ENCODE measurements at regions not wholly inside any gene's neighbourhood (a gene's known extent, or its start where the extent isn't known, plus 50 kb on each side); places are given as distances from the start of the nearest gene placed in this dataset.

DNA sequence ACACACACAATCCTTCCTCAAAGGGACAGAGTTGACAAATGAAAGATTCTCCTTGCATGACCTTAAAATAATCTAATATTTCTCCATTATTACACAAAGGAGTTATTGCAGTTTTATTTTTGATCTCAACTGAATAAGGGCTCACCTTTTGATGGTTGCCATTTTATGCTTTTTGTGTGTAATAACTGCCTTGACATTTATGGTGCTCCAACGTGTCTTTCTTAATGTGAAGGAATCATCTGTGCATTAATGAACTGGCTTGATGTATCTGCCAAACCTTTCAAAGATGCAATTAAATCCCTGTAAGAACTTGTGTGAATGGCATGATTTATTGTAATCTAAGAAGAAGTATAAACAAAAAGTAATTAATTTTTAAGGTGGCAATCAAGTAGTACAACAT is 1519.8 kb upstream of the CDH9 start:
- no peaks in the 10 kb centered on the region for H3K4me1 ChIP-seq (ENCODE audit: control insufficient read depth, insufficient read depth, low read length)
- H3K9me3 ChIP-seq (ENCODE audit: control insufficient read depth, insufficient read depth, low read length), result no peaks in the 10 kb centered on the region
- DNase-seq (ENCODE audit: low read depth, low spot score), result no peak
- WGBS (ENCODE audit: insufficient coverage, insufficient read length), result no CpG with 5 or more reads among the region's 1 CpG
- H3K27me3 ChIP-seq (ENCODE audit: control insufficient read depth, insufficient read depth, low read length), result no peaks in the 10 kb centered on the region
- H3K4me3 ChIP-seq (ENCODE audit: low read length), result no peak overlapping the region
- H3K36me3 ChIP-seq (ENCODE audit: control insufficient read depth, insufficient read depth, low read length), result no peaks in the 10 kb centered on the region
- no peak overlapping the region for H3K27ac ChIP-seq (ENCODE audit: low read length)

DNA sequence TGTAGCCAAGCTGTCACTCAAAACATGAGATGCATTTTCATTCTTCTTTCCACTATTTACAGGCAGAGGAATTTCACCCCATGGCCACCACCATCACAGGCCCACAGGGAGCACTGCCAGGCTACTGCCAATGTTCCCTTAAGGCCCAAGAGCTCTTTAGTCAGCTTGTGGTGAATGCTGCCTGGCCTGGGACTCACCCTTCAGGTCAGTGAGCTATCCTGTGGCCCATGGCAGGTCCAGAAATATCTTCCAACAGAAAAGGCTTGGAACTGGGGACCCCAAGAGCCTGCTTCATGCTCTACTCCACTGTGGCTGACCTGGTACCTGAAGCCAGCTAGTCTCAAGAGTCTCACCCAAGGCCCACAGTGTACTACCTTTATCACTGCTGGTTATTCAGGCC is 1518.7 kb upstream of the CDH9 start:
- no peaks in the 10 kb centered on the region for H3K36me3 ChIP-seq (ENCODE audit: control insufficient read depth, insufficient read depth, low read length)
- no peaks in the 10 kb centered on the region for H3K27me3 ChIP-seq (ENCODE audit: control insufficient read depth, insufficient read depth, low read length)
- H3K27ac ChIP-seq (ENCODE audit: low read length), result no peak overlapping the region
- no peak overlapping the region for H3K4me3 ChIP-seq (ENCODE audit: low read length)
- H3K4me1 ChIP-seq (ENCODE audit: control insufficient read depth, insufficient read depth, low read length), result no peaks in the 10 kb centered on the region
- no peaks in the 10 kb centered on the region for H3K9me3 ChIP-seq (ENCODE audit: control insufficient read depth, insufficient read depth, low read length)
- no peak for DNase-seq (ENCODE audit: low read depth, low spot score)

DNA sequence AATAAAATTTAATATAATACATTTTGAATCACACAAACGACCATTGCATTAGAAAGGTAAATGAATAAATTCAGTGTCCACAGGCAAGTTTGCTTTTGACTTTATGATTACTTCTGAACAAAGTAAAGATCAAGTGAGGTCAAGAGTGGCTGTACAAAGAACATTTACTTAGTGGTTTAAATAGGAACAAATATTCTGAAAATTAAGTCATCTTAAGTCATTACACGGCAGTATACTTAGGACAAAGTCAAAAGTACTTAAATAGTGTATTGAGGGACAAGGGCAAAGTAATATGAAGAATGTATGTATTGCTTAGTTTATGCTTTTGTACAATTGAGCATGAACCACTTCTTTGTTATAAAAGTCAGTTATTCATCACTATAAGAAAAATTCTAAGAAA is 1511.2 kb upstream of the CDH9 start:
- no peaks in the 10 kb centered on the region for H3K4me1 ChIP-seq (ENCODE audit: control insufficient read depth, insufficient read depth, low read length)
- no peaks in the 10 kb centered on the region for H3K9me3 ChIP-seq (ENCODE audit: control insufficient read depth, insufficient read depth, low read length)
- H3K4me3 ChIP-seq (ENCODE audit: low read length), result no peak overlapping the region
- WGBS (ENCODE audit: insufficient coverage, insufficient read length), result no CpG with 5 or more reads among the region's 2 CpGs
- no peak for DNase-seq (ENCODE audit: low read depth, low spot score)
- no peaks in the 10 kb centered on the region for H3K27me3 ChIP-seq (ENCODE audit: control insufficient read depth, insufficient read depth, low read length)
- no peak overlapping the region for H3K27ac ChIP-seq (ENCODE audit: low read length)
- no peaks in the 10 kb centered on the region for H3K36me3 ChIP-seq (ENCODE audit: control insufficient read depth, insufficient read depth, low read length)

- WGBS (ENCODE audit: insufficient coverage, insufficient read length), result no CpG with 5 or more reads among the region's 1 CpG
- Histone ChIP-seq H3K4me3 (ENCODE audit: low read length) (no peak overlapping the region), H3K4me1 (ENCODE audit: control insufficient read depth, insufficient read depth, low read length) (no peaks in the 10 kb centered on the region), H3K27me3 (ENCODE audit: control insufficient read depth, insufficient read depth, low read length) (no peaks in the 10 kb centered on the region), H3K36me3 (ENCODE audit: control insufficient read depth, insufficient read depth, low read length) (no peaks in the 10 kb centered on the region), H3K9me3 (ENCODE audit: control insufficient read depth, insufficient read depth, low read length) (no peaks in the 10 kb centered on the region), H3K27ac (ENCODE audit: low read length) (no peak overlapping the region)
- no peak for DNase-seq (ENCODE audit: low read depth, low spot score)
These were observed 1510.5 kb upstream of the CDH9 start for GRCh38 chr5:28548856-28549255.

DNA sequence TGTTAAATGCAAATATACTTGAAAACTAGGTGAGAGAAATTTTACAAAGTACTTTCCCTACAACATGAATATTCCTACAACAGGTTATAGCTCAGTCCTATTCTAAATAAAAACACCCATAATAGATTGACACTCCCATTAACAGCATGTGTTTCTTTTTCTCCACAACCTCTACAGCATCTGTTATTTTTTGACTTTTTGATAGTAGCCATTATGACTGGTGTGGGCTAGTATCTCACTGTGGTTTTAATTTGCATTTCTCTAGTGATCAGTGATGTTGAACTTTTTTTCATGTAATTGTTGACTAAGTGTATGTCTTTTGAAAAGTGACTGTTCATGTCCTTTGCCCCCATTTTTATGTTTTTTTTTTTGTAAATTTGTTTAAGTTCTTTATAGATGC is 1506.1 kb upstream of the CDH9 start:
- no peak overlapping the region for H3K4me3 ChIP-seq (ENCODE audit: low read length)
- no peaks in the 10 kb centered on the region for H3K4me1 ChIP-seq (ENCODE audit: control insufficient read depth, insufficient read depth, low read length)
- H3K27me3 ChIP-seq (ENCODE audit: control insufficient read depth, insufficient read depth, low read length), result no peaks in the 10 kb centered on the region
- no peak overlapping the region for H3K27ac ChIP-seq (ENCODE audit: low read length)
- no peaks in the 10 kb centered on the region for H3K36me3 ChIP-seq (ENCODE audit: control insufficient read depth, insufficient read depth, low read length)
- DNase-seq (ENCODE audit: low read depth, low spot score), result no peak
- no peaks in the 10 kb centered on the region for H3K9me3 ChIP-seq (ENCODE audit: control insufficient read depth, insufficient read depth, low read length)

GRCh38 chr5:28543473-28544098 is 1505.2 kb upstream of the CDH9 start:
- no peaks in the 10 kb centered on the region for H3K36me3 ChIP-seq (ENCODE audit: control insufficient read depth, insufficient read depth, low read length)
- H3K9me3 ChIP-seq (ENCODE audit: control insufficient read depth, insufficient read depth, low read length), result no peaks in the 10 kb centered on the region
- H3K4me1 ChIP-seq (ENCODE audit: control insufficient read depth, insufficient read depth, low read length), result no peaks in the 10 kb centered on the region
- H3K4me3 ChIP-seq (ENCODE audit: low read length), result no peak overlapping the region
- DNase-seq (ENCODE audit: low read depth, low spot score), result no peak
- no peaks in the 10 kb centered on the region for H3K27me3 ChIP-seq (ENCODE audit: control insufficient read depth, insufficient read depth, low read length)
- no peak overlapping the region for H3K27ac ChIP-seq (ENCODE audit: low read length)

DNA sequence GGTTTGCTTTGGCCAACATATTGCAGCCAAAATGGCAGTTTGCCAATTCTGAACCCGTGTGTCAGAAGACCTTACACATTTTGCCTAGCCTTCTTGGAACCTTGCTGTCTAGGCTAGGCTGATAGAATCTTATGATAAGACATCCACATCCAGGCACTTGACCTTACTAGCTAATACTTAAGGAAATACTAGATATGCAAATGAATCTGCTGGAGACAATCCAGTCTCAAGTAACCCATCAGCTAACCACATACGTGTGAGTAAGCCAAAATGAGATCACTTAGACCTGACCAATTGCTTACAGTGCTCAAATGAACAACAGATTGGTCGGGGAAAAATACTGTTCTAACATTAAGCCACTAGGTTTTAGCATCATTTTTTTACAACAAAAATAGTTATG is 1504.6 kb upstream of the CDH9 start:
- no peaks in the 10 kb centered on the region for H3K27me3 ChIP-seq (ENCODE audit: control insufficient read depth, insufficient read depth, low read length)
- H3K4me3 ChIP-seq (ENCODE audit: low read length), result no peak overlapping the region
- WGBS (ENCODE audit: insufficient coverage, insufficient read length), result no CpG with 5 or more reads among the region's 3 CpGs
- H3K4me1 ChIP-seq (ENCODE audit: control insufficient read depth, insufficient read depth, low read length), result no peaks in the 10 kb centered on the region
- no peaks in the 10 kb centered on the region for H3K9me3 ChIP-seq (ENCODE audit: control insufficient read depth, insufficient read depth, low read length)
- H3K36me3 ChIP-seq (ENCODE audit: control insufficient read depth, insufficient read depth, low read length), result no peaks in the 10 kb centered on the region
- no peak for DNase-seq (ENCODE audit: low read depth, low spot score)
- H3K27ac ChIP-seq (ENCODE audit: low read length), result no peak overlapping the region

- Histone ChIP-seq H3K9me3 (ENCODE audit: control insufficient read depth, insufficient read depth, low read length) (no peaks in the 10 kb centered on the region; the same call in 1 of the 2 replicates), H3K36me3 (ENCODE audit: control insufficient read depth, insufficient read depth, low read length) (no peaks in the 10 kb centered on the region), H3K4me1 (ENCODE audit: control insufficient read depth, insufficient read depth, low read length) (no peaks in the 10 kb centered on the region), H3K27ac (ENCODE audit: low read length) (no peak overlapping the region), H3K27me3 (ENCODE audit: control insufficient read depth, insufficient read depth, low read length) (no peaks in the 10 kb centered on the region), H3K4me3 (ENCODE audit: low read length) (no peak overlapping the region)
- no peak for DNase-seq (ENCODE audit: low read depth, low spot score)
- no CpG with 5 or more reads among the region's 4 CpGs for WGBS (ENCODE audit: insufficient coverage, insufficient read length)
These were observed 1485.7 kb upstream of the CDH9 start for GRCh38 chr5:28523888-28524635.

GRCh38 chr5:28523416-28523815 is 1485.0 kb upstream of the CDH9 start:
- Histone ChIP-seq H3K27ac (ENCODE audit: low read length) (no peak overlapping the region), H3K36me3 (ENCODE audit: control insufficient read depth, insufficient read depth, low read length) (no peaks in the 10 kb centered on the region)
- DNase-seq (ENCODE audit: low read depth, low spot score), result no peak

GRCh38 chr5:28517691-28518090 is 1479.3 kb upstream of the CDH9 start:
- WGBS (ENCODE audit: insufficient coverage, insufficient read length), result no CpG with 5 or more reads among the region's 2 CpGs
- no peak overlapping the region for H3K4me3 ChIP-seq (ENCODE audit: low read length)
- no peak overlapping the region for H3K27ac ChIP-seq (ENCODE audit: low read length)
- no peaks in the 10 kb centered on the region for H3K27me3 ChIP-seq (ENCODE audit: control insufficient read depth, insufficient read depth, low read length)
- no peaks in the 10 kb centered on the region for H3K36me3 ChIP-seq (ENCODE audit: control insufficient read depth, insufficient read depth, low read length)
- no peak for DNase-seq (ENCODE audit: low read depth, low spot score)
- H3K9me3 ChIP-seq (ENCODE audit: control insufficient read depth, insufficient read depth, low read length), result no peaks in the 10 kb centered on the region; the same call in 1 of the 2 replicates
- H3K4me1 ChIP-seq (ENCODE audit: control insufficient read depth, insufficient read depth, low read length), result no peaks in the 10 kb centered on the region

More at GRCh38 chr5:28523416-28523815, 1485.0 kb upstream of the CDH9 start:
- Histone ChIP-seq H3K4me1 (ENCODE audit: control insufficient read depth, insufficient read depth, low read length) (no peaks in the 10 kb centered on the region), H3K4me3 (ENCODE audit: low read length) (no peak overlapping the region), H3K9me3 (ENCODE audit: control insufficient read depth, insufficient read depth, low read length) (no peaks in the 10 kb centered on the region; the same call in 1 of the 2 replicates), H3K27me3 (ENCODE audit: control insufficient read depth, insufficient read depth, low read length) (no peaks in the 10 kb centered on the region)
- WGBS (ENCODE audit: insufficient coverage, insufficient read length), result no CpG with 5 or more reads among the region's 1 CpG

DNA sequence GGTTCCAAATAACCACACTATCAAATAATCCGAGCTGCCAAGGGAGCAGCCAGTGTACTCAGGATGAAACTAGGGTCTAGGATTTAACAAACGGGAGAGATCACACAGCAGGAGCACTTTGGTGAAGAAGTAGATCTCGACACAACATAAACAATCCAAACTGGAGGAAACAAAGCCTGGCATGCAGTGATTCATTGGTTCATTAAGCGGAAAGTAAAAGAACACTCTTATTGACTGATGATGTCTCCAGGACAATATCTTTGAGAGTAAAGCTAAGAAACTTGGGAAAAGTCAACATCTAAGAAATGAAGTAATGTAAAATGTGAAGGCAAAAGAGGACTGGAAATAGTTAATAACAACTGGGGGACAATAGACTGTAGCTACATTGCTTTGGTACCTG is 1478.3 kb upstream of the CDH9 start:
- no CpG with 5 or more reads among the region's 4 CpGs for WGBS (ENCODE audit: insufficient coverage, insufficient read length)
- Histone ChIP-seq H3K4me1 (ENCODE audit: control insufficient read depth, insufficient read depth, low read length) (no peaks in the 10 kb centered on the region), H3K4me3 (ENCODE audit: low read length) (no peak overlapping the region), H3K27me3 (ENCODE audit: control insufficient read depth, insufficient read depth, low read length) (no peaks in the 10 kb centered on the region), H3K36me3 (ENCODE audit: control insufficient read depth, insufficient read depth, low read length) (no peaks in the 10 kb centered on the region), H3K27ac (ENCODE audit: low read length) (no peak overlapping the region), H3K9me3 (ENCODE audit: control insufficient read depth, insufficient read depth, low read length) (no peaks in the 10 kb centered on the region; the same call in 1 of the 2 replicates)
- DNase-seq (ENCODE audit: low read depth, low spot score), result no peak

Measured in iPS DF 6.9 (cell line).